Erythroblast (primary cell): ENCODE measurements at regions not wholly inside any gene's neighbourhood (a gene's known extent, or its start where the extent isn't known, plus 50 kb on each side); places are given as distances from the start of the nearest gene placed in this dataset.

ENCODE experiments used
- GATA1 ChIP-seq: IDR thresholded peaks from 2 replicates; pipeline ENCODE4 v1.6.1; 2011; ENCODE audit warnings: low read depth, mild to moderate bottlenecking, control low read depth, low read length, moderate library complexity
- POLR2A ChIP-seq: IDR thresholded peaks from 2 replicates; pipeline ENCODE4 v1.6.1; 2011; ENCODE audit warnings: mild to moderate bottlenecking, low read length

DNA sequence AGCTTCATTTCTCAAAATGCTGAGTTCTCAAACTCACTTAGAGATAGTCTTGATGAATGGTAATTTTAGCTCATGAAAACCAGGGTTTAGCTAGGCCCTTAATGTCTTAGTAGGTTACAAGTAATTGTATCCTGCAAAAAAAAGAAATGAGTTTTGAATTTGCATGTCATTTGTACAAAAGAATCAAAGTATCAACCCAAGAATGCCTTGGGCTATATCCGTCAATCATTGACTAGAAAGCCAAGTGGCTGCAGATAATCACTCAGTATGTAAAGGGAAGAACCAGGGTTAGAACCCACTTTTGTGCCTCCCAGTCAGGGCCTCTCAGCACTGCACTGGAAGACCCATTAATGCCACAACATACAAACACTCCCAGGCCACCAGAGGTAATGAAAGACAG, 427.6 kb upstream of the MDFIC2 start:
- TF ChIP-seq POLR2A (no peak), GATA1 (no peak)
